CD4-positive, alpha-beta T cell treated with Interleukin-6 at 100 ng/mL for 8 hours (primary cell): ENCODE measurements at regions not wholly inside any gene's neighbourhood (a gene's known extent, or its start where the extent isn't known, plus 50 kb on each side); places are given as distances from the start of the nearest gene placed in this dataset.

Source experiments
- DNase-seq: peaks from one replicate; pipeline ENCODE4 v3.0.0-alpha.2; 2020; ENCODE audit warnings: mixed read lengths, low spot score

GRCh38 chr5:123874600-123875201 lies 362.7 kb downstream of the CSNK1G3 start:
- DNase-seq: no peak

DNA sequence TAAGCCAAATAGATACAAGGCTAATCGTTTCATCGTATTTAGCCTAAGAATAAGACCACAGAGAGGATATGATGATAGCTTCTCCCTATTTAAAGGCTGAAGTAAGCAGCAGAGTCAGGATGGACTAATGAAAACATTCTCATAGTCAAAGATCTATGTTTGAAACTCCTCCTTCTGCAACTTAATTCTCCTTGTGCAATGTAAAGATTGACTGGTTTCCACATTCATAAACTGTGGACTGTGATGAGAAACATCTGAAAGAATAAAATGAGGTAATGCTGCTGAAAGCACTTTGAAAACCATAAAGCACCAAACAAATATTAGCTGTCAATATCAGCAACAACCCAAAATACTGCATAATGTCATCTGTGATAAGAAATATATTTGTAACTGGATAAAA lies 361.9 kb downstream of the CSNK1G3 start:
- no peak for DNase-seq

DNA sequence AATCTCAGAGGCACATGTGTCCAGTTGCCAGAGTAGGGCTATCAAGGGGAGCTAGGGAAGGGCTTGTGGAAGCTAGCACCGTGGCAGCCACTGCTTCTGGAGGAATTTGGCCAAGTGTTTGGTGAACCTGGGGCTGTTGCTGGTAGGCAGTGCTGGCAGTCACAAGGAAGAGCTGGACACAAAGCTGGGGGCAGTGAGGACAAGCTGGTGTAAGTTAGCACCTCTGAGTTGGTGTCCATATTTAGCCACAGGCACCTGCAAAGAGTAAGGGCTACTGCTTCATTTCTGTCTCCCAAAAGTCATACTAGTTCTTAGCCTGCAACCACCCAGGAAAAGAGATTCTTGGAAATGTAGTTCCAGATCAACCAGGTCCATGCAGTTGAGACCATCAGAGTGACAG lies 359.4 kb downstream of the CSNK1G3 start:
- no peak for DNase-seq

DNA sequence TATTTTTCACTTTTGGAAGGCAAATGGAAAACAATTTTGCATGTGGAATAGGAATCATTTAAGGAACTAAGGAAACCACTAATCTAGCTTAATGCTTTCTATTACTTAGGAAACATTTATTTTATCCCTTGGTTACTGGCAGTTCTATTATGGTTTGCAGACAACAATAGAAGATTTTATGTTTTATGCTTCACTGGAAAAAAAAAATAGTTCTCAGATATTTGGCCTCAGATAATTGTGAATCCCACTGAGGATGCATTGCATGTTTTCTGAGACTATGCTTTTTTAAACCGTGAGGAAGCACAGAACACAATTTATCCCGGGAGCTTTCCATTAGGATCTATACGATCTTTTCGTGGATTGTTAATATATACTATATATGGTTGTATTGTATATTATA lies 356.9 kb downstream of the CSNK1G3 start:
- DNase-seq: no peak

GRCh38 chr5:123868267-123868666 lies 356.3 kb downstream of the CSNK1G3 start:
- no peak for DNase-seq

DNA sequence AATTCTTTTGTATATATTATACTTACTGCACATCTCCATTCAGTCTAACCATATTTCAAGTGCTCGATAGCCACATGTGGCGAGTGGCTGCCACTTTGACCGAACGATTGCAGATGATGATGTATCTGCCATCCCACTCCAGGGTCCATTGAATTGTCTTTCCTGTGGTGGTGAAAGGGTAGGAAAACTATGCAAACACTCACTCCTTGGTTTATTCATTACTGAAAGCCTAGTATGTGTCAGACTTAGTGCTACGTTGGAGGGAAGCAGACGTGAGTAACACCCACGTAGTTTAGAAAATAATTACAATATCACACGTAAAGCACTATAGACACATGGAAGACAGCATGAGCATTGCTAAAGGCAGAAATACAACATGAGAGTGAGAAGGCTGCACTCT lies 353.7 kb downstream of the CSNK1G3 start:
- DNase-seq: no peak

GRCh38 chr5:123864578-123864977 lies 352.6 kb downstream of the CSNK1G3 start:
- DNase-seq: no peak

GRCh38 chr5:123858938-123859337 lies 347.0 kb downstream of the CSNK1G3 start:
- no peak for DNase-seq

- DNase-seq: no peak
Observed at GRCh38 chr5:123856766-123857165, 344.8 kb downstream of the CSNK1G3 start.

- DNase-seq: no peak
Observed at GRCh38 chr5:123855609-123856008, 343.6 kb downstream of the CSNK1G3 start.

GRCh38 chr5:123845356-123846100 lies 333.6 kb downstream of the CSNK1G3 start:
- no peak for DNase-seq

DNA sequence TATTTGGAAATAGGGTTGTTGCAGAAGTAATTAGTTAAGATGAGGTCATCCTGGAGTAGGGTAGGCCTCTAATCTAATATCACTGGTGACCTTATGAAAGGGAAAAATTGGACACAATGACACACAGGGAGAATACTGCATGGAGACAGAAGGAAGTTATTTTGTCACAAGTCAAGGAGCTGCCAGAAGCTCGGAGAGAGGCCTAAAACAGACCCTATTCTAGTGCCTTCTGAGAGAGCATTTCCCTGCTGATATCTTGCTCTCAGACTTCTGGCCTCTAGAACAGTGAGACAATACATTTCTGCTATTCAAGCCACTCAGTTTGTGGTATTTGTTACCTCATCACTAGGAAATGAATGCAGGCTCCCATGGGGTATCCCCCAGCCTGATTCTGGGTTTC lies 332.9 kb downstream of the CSNK1G3 start:
- no peak for DNase-seq

GRCh38 chr5:123835421-123835820 lies 323.4 kb downstream of the CSNK1G3 start:
- no peak for DNase-seq

DNA sequence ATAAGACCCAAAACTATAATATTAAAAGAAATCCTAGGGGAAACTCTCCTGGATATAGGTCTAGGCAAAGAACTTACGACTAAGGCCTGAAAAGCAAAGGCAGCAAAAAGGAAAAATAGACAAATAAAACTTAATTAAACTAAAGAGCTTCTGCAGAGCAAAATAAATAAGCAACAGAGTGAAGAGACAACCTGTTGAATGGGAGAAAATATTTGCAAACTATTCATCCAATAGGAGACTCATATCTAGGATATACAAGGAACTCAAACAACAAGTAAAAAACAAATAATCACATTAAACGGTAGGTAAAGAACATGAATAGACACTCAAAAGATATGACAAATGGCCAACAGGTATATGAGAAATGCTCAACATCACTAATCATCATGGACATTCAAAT lies 318.6 kb downstream of the CSNK1G3 start:
- DNase-seq: no peak

DNA sequence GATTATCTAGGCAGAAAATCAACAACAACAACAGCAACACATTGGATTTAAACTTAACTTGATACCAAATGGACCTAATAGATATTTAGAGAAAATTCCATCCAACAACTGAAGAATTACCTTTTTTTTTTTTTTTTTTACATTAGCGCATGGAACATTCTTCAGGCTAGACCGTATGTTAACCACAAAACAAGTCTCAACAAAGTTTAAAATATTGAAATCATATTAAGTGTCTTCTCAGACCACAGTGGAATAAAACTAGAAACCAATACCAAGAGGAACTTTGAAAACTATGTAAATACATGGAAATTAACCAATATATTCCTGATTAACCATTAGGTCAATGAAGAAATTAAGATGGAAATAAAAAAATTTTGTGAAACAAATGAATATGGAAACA lies 315.8 kb downstream of the CSNK1G3 start:
- DNase-seq: no peak

- DNase-seq: no peak
Observed at GRCh38 chr5:123819833-123820232, 307.9 kb downstream of the CSNK1G3 start.

GRCh38 chr5:123819386-123819785 lies 307.4 kb downstream of the CSNK1G3 start:
- no peak for DNase-seq

GRCh38 chr5:123817267-123817666 lies 305.3 kb downstream of the CSNK1G3 start:
- DNase-seq: no peak

- no peak for DNase-seq
Observed at GRCh38 chr5:123814801-123815470, 303.0 kb downstream of the CSNK1G3 start.

DNA sequence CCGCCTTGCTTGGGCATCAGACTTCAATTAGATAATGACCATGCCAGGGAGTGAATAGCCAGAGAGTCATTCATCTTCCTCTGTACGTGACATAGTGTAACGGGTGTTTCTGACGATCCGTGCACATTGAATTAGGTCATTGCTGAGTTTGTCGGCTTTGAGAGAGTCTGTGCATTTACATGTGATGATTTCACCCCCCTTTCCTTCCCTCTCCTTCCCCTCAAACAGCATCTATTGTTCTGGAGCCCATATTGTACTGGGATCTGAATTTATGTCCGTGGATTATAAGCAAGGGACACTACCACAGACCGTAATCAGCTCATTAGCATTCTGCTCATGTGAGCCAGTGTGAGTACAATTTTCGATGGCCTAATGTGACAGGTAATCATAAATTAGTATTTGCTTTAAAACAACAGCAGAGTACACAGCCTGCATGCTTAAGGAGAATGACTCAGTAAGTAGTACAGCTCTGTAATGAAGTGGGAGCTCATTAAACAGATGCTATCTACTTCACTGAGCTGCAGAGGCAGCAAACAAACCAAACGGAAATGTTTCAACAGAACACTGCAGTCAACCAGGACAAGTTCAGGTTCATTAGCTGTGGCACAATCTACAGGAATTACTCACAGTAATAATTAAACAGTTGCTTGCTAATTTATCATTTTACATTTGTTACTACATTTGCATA lies 302.1 kb downstream of the CSNK1G3 start:
- no peak for DNase-seq

- DNase-seq: no peak
Observed at GRCh38 chr5:123813264-123813663, 301.3 kb downstream of the CSNK1G3 start.

- DNase-seq: no peak
Observed at GRCh38 chr5:123811831-123812230, 299.9 kb downstream of the CSNK1G3 start.
